ENCODE measurements at regions not wholly inside any gene's neighbourhood (a gene's known extent, or its start where the extent isn't known, plus 50 kb on each side); places are given as distances from the start of the nearest gene placed in this dataset.

DNA sequence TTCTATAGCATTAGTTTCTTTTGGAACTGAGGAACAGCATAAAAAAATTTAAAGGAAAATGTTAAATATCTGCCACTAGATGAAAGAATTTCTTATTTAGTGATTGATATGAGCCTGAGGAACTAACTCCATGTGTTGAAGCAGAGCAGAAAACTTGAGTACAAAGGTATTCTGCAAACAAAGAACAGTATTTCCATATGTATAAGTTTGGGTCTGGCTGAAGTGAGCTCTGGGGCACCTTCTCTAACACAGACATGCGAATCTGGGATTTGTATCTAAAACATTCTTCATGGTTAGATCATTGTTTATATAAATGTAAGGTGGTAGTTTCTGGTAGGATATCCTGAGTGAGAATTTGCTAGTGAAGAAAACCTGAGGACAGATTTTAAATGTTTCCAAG lies 123.2 kb downstream of the TYW3 start:
- TF ChIP-seq, protein P1, sequence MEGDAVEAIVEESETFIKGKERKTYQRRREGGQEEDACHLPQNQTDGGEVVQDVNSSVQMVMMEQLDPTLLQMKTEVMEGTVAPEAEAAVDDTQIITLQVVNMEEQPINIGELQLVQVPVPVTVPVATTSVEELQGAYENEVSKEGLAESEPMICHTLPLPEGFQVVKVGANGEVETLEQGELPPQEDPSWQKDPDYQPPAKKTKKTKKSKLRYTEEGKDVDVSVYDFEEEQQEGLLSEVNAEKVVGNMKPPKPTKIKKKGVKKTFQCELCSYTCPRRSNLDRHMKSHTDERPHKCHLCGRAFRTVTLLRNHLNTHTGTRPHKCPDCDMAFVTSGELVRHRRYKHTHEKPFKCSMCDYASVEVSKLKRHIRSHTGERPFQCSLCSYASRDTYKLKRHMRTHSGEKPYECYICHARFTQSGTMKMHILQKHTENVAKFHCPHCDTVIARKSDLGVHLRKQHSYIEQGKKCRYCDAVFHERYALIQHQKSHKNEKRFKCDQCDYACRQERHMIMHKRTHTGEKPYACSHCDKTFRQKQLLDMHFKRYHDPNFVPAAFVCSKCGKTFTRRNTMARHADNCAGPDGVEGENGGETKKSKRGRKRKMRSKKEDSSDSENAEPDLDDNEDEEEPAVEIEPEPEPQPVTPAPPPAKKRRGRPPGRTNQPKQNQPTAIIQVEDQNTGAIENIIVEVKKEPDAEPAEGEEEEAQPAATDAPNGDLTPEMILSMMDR (IDR thresholded peaks at IDR 0.05), result no peak
- no peak for TF ChIP-seq POLR2A (IDR thresholded peaks at IDR 0.05)
